ENCODE measurements at regions not wholly inside any gene's neighbourhood (a gene's known extent, or its start where the extent isn't known, plus 50 kb on each side); places are given as distances from the start of the nearest gene placed in this dataset.
"Not testable (repeated sequence)": the region's sequence is repeated elsewhere in the genome, so short reads cannot be mapped to it uniquely, and the experiment has no call there.

GRCh38 chr15:22240403-22240802 lies 160.1 kb downstream of the OR4M2 start:
- no peak for DNase-seq (ENCODE audit: low read depth in 2 of 2, low spot score in 1 of 2)

GRCh38 chr15:22240986-22241385 lies 160.7 kb downstream of the OR4M2 start:
- DNase-seq (ENCODE audit: low read depth in 2 of 2, low spot score in 1 of 2) = no peak

GRCh38 chr15:22241451-22241850 lies 161.1 kb downstream of the OR4M2 start:
- no peak for DNase-seq (ENCODE audit: low read depth in 2 of 2, low spot score in 1 of 2)

- not testable (repeated sequence) for DNase-seq (ENCODE audit: low read depth in 2 of 2, low spot score in 1 of 2)
These were observed 162.0 kb downstream of the OR4M2 start for GRCh38 chr15:22242311-22242710.

GRCh38 chr15:22243440-22244130 lies 163.3 kb downstream of the OR4M2 start:
- no peak for DNase-seq (ENCODE audit: low read depth in 2 of 2, low spot score in 1 of 2)

GRCh38 chr15:22249511-22249910 lies 169.2 kb downstream of the OR4M2 start:
- not testable (repeated sequence) for DNase-seq (ENCODE audit: low read depth in 2 of 2, low spot score in 1 of 2)

GRCh38 chr15:22250501-22251290 lies 170.4 kb downstream of the OR4M2 start:
- not testable (repeated sequence) for DNase-seq (ENCODE audit: low read depth in 2 of 2, low spot score in 1 of 2)

- DNase-seq (ENCODE audit: low read depth in 2 of 2, low spot score in 1 of 2) = no peak
These were observed 171.1 kb downstream of the OR4M2 start for GRCh38 chr15:22251422-22251821.

- DNase-seq (ENCODE audit: low read depth in 2 of 2, low spot score in 1 of 2) = not testable (repeated sequence)
These were observed 171.7 kb downstream of the OR4M2 start for GRCh38 chr15:22252047-22252446.

- not testable (repeated sequence) for DNase-seq (ENCODE audit: low read depth in 2 of 2, low spot score in 1 of 2)
These were observed 172.2 kb downstream of the OR4M2 start for GRCh38 chr15:22252521-22252920.

GRCh38 chr15:22253002-22253675 lies 172.8 kb downstream of the OR4M2 start:
- DNase-seq (ENCODE audit: low read depth in 2 of 2, low spot score in 1 of 2) = not testable (repeated sequence)

- no peak for DNase-seq (ENCODE audit: low read depth in 2 of 2, low spot score in 1 of 2)
These were observed 173.5 kb downstream of the OR4M2 start for GRCh38 chr15:22253676-22254408.

- DNase-seq (ENCODE audit: low read depth in 2 of 2, low spot score in 1 of 2) = not testable (repeated sequence)
These were observed 174.2 kb downstream of the OR4M2 start for GRCh38 chr15:22254409-22255045.

- not testable (repeated sequence) for DNase-seq (ENCODE audit: low read depth in 2 of 2, low spot score in 1 of 2)
These were observed 175.3 kb downstream of the OR4M2 start for GRCh38 chr15:22255606-22256005.

GRCh38 chr15:22256389-22257046 lies 176.2 kb downstream of the OR4M2 start:
- not testable (repeated sequence) for DNase-seq (ENCODE audit: low read depth in 2 of 2, low spot score in 1 of 2)

- DNase-seq (ENCODE audit: low read depth in 2 of 2, low spot score in 1 of 2) = no peak
These were observed 177.0 kb downstream of the OR4M2 start for GRCh38 chr15:22257047-22258008.

GRCh38 chr15:22258009-22258397 lies 177.7 kb downstream of the OR4M2 start:
- no peak for DNase-seq (ENCODE audit: low read depth in 2 of 2, low spot score in 1 of 2)

- no peak for DNase-seq (ENCODE audit: low read depth in 2 of 2, low spot score in 1 of 2)
These were observed 178.2 kb downstream of the OR4M2 start for GRCh38 chr15:22258398-22259150.

Data from stimulated activated CD8-positive, alpha-beta memory T cell treated with anti-CD3 and anti-CD28 coated beads, Interleukin-4, amount 100 ng/mL, for 4 hours (primary cell).